ENCODE measurements at regions not wholly inside any gene's neighbourhood (a gene's known extent, or its start where the extent isn't known, plus 50 kb on each side); places are given as distances from the start of the nearest gene placed in this dataset.

DNA sequence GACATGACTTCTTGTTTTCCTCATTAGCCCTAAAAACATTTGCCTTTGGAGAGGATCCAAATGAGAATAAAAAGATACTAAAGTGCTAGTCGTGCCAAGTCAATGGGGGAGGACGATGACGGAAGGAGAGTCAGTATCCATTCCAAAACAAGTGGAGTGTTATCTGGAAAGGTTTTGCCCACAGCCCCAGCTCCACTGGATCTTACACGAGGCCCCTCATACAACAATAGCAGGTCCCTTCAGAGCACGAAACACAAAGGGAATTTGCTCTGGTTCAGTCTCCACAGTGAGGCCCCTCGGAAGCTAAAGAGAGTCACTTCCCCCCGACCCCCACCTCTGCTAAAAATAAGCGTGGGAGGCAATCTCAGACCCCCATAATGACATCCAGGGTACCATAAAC, 496.9 kb upstream of the ZFHX3 start:
- Histone ChIP-seq H3K4me1 (ENCODE audit: low read depth) (no peaks in the 10 kb centered on the region), H3K9me3 (no peaks in the 10 kb centered on the region), H3K4me3 (no peak overlapping the region), H3K36me3 (ENCODE audit: low read depth) (no peaks in the 10 kb centered on the region)
- intact Hi-C loops (cut with DNase I, micrococcal nuclease), result no loop called here
- no peak for ATAC-seq
- TF ChIP-seq, protein P1, sequence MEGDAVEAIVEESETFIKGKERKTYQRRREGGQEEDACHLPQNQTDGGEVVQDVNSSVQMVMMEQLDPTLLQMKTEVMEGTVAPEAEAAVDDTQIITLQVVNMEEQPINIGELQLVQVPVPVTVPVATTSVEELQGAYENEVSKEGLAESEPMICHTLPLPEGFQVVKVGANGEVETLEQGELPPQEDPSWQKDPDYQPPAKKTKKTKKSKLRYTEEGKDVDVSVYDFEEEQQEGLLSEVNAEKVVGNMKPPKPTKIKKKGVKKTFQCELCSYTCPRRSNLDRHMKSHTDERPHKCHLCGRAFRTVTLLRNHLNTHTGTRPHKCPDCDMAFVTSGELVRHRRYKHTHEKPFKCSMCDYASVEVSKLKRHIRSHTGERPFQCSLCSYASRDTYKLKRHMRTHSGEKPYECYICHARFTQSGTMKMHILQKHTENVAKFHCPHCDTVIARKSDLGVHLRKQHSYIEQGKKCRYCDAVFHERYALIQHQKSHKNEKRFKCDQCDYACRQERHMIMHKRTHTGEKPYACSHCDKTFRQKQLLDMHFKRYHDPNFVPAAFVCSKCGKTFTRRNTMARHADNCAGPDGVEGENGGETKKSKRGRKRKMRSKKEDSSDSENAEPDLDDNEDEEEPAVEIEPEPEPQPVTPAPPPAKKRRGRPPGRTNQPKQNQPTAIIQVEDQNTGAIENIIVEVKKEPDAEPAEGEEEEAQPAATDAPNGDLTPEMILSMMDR (IDR thresholded peaks at IDR 0.05), result no peak
- no peak for DNase-seq

DNA sequence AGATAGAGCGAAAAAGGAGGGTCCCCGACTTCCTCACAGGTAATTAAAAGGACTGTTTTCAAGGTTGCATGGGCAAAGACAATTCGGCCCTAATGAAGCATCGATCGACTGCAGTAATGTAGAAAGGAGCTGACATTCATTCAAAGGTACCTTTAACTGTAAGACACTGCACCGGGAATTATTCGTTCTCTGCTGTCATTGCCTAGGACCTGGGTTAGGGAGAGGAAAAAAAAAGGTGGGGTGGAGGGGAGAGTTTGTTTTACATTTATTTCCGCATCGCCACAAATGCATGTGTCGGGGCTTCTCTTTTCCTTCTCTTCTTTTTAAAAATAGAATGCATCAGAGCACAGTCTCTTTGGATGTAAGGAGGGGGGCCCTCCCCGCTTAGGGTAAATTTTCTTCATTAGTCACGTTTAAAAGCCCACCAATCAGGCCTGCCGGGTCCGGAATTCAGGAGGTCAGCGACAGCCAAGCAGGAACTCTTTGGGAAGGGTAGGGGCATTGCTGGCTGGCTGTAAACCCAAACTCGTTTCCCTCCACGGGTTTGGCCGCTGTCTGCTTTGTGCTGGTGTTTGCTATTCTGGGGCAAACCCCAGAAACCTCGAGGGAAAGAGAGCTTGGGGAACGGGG, 496.2 kb upstream of the ZFHX3 start:
- Histone ChIP-seq H3K9me3 (no peaks in the 10 kb centered on the region), H3K4me1 (ENCODE audit: low read depth) (no peaks in the 10 kb centered on the region), H3K36me3 (ENCODE audit: low read depth) (no peaks in the 10 kb centered on the region), H3K4me3 (no peak overlapping the region)
- ATAC-seq (no peak), DNase-seq (no peak)
- TF ChIP-seq, protein P1 (IDR thresholded peaks at IDR 0.05), result no peak
- intact Hi-C loops (cut with DNase I, micrococcal nuclease), result no loop called here

DNA sequence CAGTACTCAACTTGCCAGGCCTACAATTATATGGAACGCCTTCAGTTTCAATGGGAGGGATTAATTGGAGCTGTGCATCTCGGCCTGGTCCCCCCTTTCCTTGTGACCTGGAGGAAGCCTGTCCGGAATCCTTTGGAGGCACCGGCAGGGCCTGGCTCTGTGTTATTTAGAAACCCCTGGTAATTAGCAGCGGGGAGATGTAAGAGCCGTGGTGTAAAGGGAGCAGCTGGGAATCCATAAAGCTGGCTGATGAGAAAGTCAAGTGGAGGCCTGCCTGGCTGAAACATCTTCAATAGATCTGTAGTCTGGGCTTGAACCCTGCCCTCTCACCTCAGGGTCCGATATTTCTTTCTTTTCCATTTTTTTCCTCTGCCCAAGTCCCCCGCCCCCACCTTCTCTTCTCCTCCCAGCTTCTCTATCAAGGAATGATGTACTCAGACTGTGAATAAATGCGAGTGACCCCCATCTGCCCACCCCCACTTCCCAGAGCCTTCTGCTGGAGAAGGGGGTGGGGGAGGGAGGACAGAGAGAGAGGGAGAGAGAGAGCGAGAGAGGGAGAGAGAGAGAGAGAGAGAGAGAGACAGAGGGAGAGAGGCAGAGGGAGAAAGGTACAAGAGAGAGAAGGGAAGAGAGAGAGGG, 495.5 kb upstream of the ZFHX3 start:
- no peaks in the 10 kb centered on the region for H3K36me3 ChIP-seq (ENCODE audit: low read depth)
- no peak overlapping the region for H3K4me3 ChIP-seq
- ATAC-seq (no peak), DNase-seq (no peak)
- no peaks in the 10 kb centered on the region for H3K9me3 ChIP-seq
- intact Hi-C loops (cut with DNase I, micrococcal nuclease), result no loop called here
- TF ChIP-seq, protein P1 (IDR thresholded peaks at IDR 0.05), result no peak
- H3K4me1 ChIP-seq (ENCODE audit: low read depth), result no peaks in the 10 kb centered on the region

DNA sequence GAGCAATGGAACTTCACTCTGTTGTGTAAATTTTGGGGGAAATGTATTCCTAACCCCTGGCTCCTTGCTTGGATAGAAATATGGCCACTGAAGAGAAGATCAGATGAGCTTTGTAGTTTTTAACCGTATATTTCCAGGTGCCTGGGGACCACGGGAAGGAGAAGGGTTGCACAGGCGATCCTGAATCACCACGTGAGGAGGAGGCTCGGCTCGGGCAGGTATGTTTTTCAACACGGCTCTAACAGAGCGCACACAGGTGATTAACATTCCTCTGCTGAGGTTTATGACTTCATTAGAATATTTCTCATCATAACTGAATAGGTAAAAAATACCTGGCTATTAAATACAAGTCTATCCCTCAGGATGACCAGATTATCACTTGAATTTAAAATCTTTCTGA, 495.0 kb upstream of the ZFHX3 start:
- no peak for DNase-seq
- Histone ChIP-seq H3K4me1 (ENCODE audit: low read depth) (no peaks in the 10 kb centered on the region), H3K9me3 (no peaks in the 10 kb centered on the region), H3K4me3 (no peak overlapping the region), H3K36me3 (ENCODE audit: low read depth) (no peaks in the 10 kb centered on the region)
- TF ChIP-seq, protein P1 (IDR thresholded peaks at IDR 0.05), result no peak
- no peak for ATAC-seq
- intact Hi-C loops (cut with DNase I, micrococcal nuclease), result no loop called here

DNA sequence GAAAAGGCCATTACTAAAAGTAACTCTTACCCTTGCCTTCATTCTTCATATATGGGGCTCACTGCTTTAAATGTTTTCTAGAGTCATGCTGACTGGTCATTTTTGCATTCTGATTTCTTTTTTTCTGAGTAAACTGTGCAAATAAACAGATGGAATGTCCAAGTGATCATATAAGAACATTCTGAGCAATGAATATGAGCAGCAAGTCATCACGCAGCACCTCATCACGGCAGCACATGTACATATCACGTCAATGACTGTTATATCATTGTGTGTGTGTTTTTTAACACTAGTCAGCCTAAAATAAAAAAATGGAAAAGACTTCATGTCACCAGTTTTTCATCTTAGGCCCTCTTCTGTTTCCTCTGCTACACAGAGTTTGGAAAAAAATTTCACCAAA, 490.0 kb upstream of the ZFHX3 start:
- TF ChIP-seq, protein P1 (IDR thresholded peaks at IDR 0.05), result no peak
- ATAC-seq (no peak), DNase-seq (no peak)
- intact Hi-C loops (cut with DNase I, micrococcal nuclease), result no loop called here
- Histone ChIP-seq H3K9me3 (no peaks in the 10 kb centered on the region), H3K4me1 (ENCODE audit: low read depth) (no peaks in the 10 kb centered on the region), H3K36me3 (ENCODE audit: low read depth) (no peaks in the 10 kb centered on the region), H3K4me3 (no peak overlapping the region)
